HS-5 (cell line): ENCODE measurements at regions not wholly inside any gene's neighbourhood (a gene's known extent, or its start where the extent isn't known, plus 50 kb on each side); places are given as distances from the start of the nearest gene placed in this dataset.
"Not testable (repeated sequence)": the region's sequence is repeated elsewhere in the genome, so short reads cannot be mapped to it uniquely, and the experiment has no call there.

Experiments used
- DNase-seq: peaks from one replicate; pipeline ENCODE4 v3.0.0-alpha.2; 2012; ENCODE audit warnings: low read depth

DNA sequence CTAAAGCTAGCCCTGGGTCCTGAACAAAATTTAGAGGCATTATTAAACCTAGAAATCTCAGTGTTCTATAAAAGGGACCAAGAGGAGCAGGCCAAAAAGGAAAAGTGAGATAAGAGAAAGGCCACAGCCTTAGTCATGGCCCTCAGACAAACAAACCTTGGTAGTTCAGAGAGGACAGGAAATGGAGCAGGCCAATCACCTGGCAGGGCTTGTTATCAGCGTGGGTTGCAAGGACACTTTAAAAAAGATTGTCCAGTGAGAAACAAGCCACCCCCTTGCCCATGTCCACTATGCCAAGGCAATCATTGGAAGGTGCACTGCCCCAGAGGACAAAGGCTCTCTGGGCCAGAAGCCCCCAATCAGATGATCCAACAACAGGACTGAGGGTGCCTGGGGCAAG, 213.3 kb upstream of the CXADR start:
- not testable (repeated sequence) for DNase-seq

DNA sequence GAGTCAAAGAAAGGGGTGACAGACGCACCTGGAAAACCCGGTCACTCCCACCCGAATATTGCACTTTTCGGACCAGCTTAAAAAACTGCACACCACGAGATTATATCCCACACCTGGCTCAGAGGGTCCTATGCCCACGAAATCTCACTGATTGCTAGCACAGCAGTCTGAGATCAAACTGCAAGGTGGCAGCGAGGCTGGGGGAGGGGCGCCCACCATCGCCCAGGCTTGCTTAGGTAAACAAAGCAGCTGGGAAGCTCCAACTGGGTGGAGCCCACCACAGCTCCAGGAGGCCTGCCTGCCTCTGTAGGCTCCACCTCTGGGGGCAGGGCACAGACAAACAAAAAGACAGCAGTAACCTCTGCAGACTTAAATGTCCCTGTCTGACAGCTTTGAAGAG, 185.1 kb upstream of the CXADR start:
- DNase-seq: not testable (repeated sequence)

DNA sequence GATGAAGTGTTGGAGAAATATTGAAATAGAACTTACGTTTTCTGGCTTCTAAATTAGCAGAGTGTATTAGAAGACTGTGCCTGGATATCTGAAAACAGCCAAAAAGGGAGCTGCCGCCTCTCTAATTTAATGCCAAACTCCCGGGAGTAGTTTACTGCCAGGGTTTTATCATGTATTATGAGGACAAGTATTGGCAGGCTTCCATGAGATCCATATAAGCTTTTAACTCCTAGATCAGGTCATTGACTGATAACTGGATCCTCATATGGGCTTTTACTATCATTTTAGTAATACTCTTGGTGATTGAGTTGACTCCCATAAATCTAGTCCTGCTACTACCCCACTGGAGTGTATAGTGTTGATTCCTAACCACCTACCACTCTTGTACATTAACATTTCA, 178.4 kb upstream of the CXADR start:
- no peak for DNase-seq

DNA sequence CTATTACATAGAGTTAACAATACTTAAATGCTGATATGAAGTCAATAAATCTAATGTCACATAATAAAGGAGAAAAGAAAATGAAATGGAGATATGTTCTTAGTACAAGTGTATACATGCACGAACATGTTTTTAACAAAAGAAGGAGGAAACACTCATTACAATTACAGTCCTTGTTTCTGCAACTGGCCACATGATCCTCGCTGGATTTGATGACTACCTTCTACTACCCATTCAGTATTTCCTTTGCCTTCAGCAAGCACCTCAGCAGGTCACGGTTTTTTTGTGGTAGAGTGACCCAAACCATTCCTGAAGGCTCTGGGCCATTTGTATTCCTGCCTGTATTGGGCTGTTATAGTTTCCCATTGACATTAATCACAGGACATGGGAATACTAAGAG, 172.8 kb upstream of the CXADR start:
- DNase-seq: no peak

DNA sequence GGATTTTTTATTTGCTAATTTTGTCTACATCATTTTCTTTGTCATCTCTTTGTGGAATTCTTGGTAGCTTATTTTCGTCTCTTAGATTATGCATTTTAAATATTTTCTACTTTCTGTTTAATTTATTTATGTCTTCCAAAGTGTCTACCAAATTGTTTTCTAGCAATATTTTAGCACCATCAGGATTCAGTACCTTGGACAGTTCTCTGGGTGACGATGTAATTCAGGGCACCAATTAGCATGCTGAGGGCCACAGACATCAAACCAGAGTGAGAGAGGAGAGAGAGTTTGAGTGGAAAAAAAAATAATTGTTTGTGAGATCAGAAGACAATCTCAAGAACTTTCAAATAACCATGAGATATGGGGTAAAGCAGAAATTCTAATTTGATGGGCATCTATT, 169.8 kb upstream of the CXADR start:
- no peak for DNase-seq

DNA sequence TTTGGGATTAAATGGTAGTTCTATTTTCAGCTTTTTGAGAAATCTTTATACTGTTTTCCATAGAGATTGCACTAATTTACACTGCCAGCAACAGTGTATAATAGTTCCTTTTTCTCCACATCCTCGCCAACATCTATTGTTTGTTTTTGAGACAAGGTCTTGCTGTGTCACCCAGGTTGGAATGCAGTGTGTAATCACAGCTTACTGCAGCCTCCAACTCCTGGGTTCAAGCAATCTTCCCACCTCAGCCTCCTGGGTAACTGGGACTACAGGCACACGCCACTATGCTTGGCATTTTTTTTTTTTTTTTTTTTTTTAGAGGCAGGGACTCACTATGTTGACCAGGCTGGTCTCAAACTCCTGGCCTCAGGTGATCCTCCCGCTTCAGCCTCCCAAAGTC, 164.5 kb upstream of the CXADR start:
- DNase-seq: no peak

DNA sequence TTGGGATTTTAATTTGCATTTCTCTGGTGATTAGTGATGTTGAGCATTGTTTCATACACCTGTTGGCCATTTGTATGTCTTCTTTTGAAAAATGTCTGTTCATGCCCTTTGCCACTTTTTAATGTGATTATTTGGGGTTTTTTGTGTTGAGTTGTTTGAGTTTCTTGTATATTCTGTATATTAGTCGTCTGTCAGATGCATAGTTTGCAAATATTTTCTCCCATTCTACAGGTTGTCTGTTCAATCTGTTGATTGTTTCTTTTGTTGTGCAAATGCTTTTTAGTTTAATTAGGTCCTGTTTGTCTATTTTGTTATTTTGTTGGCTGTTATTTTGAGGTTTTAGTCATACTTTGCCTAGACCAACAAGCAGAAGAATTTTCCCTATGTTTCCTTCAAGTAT, 164.0 kb upstream of the CXADR start:
- DNase-seq: no peak

DNA sequence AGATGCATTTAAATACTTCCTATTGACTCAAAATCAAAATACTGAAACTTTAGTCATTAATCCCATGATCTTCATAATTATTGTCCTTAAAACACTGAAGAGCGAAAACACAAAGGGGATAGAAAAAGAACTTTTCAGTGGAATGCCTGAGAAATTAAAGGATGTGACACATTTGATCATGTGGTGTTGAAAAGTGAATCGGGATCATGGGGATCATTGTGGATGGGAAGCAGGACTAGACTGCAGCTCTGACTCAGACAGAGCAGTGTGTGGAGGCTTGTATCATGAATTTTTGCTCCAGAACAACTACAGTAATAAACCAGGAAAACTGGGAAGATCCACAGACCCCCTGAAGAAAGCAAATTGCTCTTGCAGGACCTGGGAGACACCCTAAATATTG, 161.1 kb upstream of the CXADR start:
- no peak for DNase-seq

DNA sequence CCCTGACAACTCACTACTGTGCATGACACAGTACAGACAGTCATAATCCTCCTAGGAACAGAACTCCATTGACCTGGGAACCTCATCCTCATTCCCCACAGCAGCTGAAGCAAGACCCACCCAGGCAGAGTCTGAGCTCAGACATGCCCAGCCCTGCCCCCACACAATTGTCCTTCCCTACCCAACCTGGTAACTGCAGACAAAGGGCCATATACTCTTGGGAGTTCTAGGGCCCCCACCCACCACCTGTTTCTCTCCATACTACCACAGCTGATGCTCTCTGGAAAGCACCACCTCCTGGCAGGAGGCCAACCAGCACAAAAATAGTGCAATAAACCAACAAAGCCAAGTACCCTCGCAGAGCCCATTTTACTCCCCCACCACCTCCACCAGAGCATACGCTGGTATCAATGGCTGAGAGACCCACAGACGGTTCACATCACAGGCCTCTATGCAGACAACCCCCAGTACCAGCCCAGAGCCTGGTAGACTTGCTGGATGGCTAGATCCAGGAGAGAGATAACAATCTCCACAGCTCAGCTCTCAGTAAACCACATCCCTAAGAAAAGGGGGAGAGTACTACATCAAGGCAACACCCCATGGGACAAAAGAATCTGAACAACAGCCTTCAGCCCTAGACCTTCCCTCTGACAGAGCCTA, 159.7 kb upstream of the CXADR start:
- no peak for DNase-seq

DNA sequence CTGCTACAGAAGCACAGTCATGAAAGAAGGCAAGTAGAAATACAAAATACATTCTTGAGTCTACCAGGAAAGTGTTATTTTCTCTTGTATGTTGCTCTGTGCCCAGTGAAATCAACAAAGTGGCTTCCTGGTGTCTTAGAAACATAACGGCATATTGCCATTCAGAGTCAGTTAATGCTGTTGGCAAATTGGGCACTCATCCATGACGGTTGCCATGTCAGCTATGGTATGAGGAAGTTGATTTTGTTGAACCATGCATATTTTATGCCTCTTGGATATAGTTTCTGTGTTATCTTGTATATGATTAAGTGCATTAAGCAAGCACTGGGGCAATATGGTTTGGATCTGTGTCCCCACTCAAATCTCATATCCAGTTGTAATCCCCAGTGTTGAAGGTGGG, 153.1 kb upstream of the CXADR start:
- DNase-seq: no peak

DNA sequence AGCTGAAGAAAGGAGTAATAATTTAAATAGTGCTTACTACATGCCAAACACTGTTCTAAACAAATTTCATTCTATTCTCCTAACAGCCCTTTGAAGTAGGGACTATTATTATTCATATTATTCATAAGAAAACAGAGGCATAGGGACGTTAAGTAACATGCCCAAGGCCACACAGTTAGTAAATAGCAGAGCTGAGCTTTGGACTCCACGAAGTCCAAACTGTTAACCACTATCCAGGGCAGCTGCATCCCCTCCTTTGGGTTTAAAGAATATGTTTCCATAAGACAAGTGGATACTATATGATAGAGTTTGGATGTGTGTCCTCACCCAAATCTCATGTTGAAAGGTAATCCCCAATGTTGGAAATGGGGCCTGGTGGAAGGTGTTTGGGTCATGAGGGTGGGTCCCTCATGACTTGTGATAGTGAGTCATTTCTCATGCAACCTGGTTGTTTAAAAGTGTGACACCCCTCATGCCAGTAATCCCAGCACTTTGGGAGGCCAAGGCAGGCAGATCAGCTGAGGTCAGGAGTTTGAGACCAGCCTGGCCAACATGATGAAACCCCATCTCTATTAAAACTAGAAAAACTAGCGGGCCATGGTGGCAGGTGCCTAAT, 144.0 kb upstream of the CXADR start:
- no peak for DNase-seq

DNA sequence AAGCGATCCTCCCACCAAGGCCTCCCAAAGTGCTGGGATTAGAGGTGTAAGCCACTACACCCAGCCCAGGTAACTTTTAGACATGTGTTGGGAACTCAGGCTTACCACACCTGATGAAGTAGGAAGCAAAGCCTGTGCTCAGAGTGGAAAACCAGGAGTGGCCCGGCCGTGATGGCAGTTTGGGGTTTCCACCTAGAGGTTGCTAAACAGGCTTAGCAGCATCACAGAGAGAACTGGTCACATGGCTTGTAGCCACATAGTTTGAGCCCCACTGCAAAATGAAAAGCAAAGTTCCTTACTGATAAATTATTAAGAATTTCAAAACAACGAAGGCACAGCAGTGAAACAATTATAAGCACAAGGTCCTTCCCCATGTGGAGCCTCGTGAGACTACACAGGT, 142.6 kb upstream of the CXADR start:
- no peak for DNase-seq

DNA sequence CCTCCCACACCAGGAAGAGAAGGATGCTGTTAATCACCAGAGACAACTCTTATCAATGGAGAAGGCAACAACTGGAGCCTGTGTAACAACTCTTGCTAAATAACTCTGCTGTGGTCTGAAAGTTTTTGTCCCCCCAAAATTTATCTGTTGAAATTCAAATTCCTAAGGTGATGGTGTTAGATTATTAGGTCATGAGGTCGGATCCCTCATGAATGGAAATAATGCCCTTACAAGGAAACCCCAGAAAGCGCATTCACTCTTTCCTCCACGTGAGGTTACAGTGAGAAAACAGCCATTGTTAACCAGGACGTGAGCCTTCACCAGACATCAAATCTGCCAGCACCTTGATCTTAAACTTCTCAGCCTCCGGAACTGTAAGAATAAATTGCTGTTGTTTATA, 141.9 kb upstream of the CXADR start:
- no peak for DNase-seq

DNA sequence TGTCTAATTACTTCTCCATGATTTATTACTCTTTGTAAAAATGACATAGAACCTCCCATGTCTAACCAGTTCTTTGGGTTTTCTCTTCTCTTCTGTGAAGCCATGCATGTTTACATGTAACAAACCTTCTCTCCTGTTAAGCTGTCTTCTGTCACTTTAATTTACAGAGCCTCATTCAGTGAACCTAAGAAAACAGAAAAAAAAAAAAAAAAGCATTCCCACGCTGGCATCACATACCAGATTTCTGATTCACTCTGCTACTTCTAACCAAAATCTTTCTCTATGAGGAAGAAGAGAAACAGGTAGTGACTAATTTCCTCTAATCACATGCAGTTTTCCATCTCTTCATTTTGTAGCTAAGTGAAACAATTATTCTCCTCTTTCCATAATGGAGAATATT, 141.4 kb upstream of the CXADR start:
- DNase-seq: peak; percentile 45

DNA sequence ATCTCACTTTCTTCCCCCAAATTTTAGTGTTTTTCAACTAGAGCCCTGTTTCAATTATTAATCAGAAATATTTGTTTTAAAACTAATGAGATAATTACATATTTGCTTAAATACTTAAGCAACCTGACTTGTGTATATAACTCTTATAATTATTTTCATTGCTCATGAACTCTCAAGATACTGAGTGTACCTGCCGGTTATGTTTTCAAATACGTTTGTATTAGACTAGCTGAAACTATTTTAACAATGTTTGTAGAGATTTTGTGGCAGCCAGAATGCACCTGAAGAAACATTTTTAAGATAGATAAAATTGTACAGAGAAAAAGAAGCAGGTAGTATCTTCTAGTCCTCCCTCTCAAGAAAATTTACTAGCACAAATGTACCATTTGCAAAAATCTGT, 140.6 kb upstream of the CXADR start:
- DNase-seq: no peak

DNA sequence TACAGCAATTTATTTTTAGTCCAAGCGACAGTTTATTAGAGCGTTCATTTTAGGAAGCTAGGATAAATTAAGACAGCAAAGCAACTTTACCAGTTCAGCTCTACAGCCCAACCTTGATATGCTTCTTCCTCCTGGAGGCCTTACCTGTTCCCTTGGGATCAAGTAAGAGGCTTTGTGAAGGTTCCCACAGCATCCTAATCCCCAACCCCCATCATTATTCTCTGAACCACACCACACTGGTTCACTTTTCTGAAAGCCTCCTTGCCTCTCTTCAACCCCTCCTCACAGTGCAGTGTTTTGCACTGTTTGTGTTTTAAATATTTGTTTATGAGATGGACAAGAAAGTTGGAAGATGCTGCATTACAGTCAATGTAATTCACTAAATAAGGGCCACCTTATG, 126.3 kb upstream of the CXADR start:
- no peak for DNase-seq

DNA sequence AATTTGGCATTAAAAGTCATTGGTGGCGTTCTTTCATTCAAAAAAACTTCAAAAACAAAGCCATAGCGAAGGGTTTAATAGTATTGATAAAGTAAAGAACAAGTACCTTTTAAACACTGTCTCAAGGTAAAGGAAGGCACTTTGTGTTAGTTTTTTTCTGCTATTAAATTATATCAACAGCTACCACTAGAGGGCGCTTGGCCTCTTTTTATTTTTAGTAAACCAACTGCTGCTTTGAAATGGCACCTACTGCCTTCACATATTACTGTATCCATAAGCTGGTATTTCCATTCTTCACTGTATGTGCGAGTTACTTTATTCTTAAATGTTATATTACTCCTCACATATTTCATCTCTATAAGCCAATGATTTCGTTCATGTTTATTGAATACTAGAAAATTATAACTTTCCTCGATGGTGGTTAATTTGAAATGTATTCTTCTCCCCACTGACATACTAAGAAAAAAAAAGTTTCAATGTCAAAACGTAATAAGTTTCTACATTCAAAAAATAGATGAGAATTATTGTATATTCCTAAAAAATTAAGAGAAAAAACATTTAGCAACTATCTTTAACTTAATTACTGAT, 125.7 kb upstream of the CXADR start:
- DNase-seq: peak; percentile 37

DNA sequence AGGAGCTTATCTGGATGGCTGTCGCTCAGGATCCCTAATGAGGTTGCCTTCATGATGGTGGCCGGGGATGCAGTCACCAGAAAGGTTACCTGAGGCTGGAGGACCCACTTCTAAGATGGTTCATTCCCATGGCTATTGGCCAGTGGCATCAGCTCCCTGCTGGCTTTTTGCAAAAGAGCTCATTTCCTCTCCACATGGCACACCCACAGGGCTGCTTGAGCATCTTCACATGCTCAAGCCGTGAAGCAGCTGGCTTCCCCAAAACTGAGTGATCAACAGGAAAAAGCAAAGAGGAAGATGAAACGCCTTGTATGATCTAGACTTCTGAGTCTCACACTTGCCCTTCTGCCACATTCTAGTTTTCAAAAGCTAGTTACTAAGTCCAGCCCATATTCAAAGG, 124.6 kb upstream of the CXADR start:
- DNase-seq: no peak

DNA sequence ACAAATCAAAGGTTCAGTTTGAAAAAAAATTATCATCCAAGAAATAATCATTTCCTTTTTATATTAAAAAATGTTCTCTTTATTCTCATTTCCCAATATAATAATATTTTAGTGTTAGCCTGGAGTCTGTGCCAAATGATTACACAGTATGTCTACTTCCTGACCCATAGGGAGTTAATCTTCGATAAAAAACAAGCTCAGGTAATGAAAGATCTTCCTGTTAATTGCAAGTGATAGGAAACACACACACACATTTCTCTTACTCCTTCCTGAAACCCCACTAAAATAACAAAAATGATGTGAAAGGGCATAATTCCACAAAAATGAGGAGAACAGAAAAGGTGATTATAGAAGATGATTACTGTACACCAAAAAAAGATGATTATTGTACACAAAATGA, 123.5 kb upstream of the CXADR start:
- DNase-seq: no peak

DNA sequence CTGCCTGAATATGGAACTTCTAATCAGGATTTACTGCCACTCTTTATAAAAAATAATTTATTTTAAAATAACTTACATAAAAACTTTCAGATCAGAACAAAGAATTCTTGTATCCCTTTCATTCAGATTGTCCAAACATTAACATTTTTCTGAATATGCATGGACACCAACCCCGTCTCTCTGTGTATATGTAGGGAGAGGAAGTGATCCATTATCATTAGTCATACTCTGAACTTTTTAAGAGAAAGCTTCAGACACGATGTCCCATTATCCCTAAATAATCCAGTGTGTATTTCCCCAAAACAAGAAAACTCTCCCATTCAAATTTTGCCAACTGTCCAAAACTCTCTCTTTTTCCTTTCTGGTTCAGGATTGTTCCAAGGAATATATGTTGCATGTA, 122.3 kb upstream of the CXADR start:
- DNase-seq: no peak

DNA sequence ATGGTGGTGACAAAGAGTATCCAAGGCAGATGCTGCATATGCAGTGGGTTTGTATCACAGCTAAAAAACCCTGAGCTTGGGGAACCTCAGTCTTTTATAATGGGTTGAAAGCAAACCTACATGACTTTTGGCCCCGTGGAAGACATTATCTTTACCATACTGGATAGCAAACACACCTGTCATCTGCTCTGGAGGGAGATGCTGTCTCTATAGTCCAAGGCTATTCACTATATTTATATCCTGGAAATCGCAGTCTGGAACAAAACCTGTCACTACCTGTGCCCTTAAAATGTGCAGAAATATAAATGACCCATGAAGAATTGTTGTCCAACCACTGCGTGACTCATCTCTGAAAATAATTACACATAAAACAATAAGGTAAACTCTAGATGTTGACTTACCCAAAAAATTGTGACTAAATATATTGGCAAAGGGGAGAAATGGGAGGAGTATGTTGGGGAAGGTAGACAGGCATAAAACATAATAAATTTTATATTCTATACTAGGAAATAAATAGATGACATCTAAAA, 121.0 kb upstream of the CXADR start:
- DNase-seq: no peak

DNA sequence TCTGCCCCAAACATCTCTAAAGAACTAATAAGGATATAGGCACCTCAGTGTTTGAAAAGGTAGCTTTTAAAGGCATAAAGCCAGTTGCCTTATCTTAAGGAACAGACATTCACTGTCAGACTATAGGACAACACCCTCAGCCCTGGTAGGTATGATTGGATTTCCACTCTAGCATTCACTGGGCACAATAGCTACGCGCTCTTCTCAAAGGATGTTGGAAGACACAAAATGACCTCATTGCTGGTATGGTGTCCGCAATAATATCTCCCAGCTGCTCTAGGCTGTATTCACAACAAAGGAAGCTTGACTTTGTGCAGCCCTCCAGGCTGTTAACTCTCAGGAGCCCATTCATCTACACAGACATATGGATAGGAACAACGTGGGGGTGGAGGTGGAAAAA, 119.4 kb upstream of the CXADR start:
- no peak for DNase-seq

DNA sequence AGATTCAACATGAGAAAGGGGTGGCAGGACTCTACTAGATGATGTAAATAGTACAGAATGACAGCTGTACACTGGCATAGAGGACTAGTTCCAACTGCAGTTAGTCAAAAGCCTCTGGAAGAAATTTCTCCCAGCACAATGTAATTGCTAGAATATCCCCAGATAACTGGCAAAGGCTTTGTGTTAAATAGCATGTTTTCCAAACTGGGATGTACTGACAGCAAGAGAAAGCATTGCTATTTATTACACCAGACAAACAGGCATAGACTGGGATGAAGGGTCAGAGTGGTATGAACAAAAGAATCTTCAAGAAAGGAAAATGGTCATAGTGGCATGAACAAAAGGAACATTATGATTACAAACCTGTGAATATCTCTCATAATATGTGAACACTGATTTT, 115.9 kb upstream of the CXADR start:
- DNase-seq: no peak

DNA sequence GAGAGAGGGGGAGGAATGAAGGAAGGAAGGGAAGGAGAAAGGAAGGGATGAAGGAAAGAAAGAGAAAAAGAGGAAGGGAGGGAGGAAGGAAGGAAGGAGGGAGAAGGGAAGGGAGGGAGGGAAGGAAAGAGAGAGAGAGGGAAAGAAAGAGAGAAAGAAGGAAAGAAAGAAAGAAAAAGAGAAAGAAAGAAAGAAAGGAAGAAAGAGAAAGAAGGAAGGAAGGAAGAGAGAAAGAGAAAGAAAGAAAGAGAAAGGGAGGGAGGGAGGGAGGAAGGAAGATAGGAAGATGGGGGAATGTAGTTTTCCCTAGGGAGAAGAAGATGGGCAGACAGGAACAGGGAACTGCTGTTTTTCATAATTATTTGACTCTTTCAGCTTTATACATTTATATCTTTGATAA, 115.1 kb upstream of the CXADR start:
- no peak for DNase-seq
